Fibroblast of pulmonary artery (primary cell): ENCODE measurements at regions not wholly inside any gene's neighbourhood (a gene's known extent, or its start where the extent isn't known, plus 50 kb on each side); places are given as distances from the start of the nearest gene placed in this dataset.
A peak's percentile ranks its signal among the peaks of the same experiment; 100 is the strongest.

ENCODE experiments used
- DNase-seq: peaks from one replicate; pipeline ENCODE4 v3.0.0-alpha.2; 2010; ENCODE audit warnings: low read depth
- H3K4me3 ChIP-seq: replicated peaks from 2 replicates; pipeline ENCODE4 v1.5.1; 2011; ENCODE audit warnings: low read depth, mild to moderate bottlenecking, control low read depth, low read length, moderate library complexity
- TF ChIP-seq, protein P1 (sequence below): IDR thresholded peaks from 2 replicates; pipeline ENCODE4 v1.5.1; 2011; ENCODE audit warnings: mild to moderate bottlenecking, control low read depth, low read length, inconsistent platforms; ENCODE audit errors: missing control alignments

DNA sequence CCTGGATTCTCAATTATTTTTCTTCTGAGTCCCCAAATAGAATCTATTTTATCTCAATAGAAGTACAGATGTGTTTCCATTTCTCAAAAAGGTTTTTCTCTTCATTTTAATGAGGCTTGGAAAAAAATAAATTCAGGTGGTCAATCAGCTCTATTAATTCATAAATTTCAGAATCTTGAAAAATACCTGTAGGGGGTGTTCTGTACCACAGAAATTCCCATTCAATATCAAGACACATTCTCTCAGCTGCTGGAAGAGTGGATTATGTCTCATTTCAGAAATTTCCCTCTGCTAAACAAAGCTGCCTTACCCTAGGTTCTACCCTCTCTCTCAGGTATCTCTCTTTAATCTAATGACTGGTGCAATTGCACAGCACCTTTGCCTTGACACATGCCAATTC lies 1121.2 kb downstream of the SI start:
- no peak overlapping the region for H3K4me3 ChIP-seq
- TF ChIP-seq, protein P1, sequence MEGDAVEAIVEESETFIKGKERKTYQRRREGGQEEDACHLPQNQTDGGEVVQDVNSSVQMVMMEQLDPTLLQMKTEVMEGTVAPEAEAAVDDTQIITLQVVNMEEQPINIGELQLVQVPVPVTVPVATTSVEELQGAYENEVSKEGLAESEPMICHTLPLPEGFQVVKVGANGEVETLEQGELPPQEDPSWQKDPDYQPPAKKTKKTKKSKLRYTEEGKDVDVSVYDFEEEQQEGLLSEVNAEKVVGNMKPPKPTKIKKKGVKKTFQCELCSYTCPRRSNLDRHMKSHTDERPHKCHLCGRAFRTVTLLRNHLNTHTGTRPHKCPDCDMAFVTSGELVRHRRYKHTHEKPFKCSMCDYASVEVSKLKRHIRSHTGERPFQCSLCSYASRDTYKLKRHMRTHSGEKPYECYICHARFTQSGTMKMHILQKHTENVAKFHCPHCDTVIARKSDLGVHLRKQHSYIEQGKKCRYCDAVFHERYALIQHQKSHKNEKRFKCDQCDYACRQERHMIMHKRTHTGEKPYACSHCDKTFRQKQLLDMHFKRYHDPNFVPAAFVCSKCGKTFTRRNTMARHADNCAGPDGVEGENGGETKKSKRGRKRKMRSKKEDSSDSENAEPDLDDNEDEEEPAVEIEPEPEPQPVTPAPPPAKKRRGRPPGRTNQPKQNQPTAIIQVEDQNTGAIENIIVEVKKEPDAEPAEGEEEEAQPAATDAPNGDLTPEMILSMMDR = no peak
- no peak for DNase-seq

DNA sequence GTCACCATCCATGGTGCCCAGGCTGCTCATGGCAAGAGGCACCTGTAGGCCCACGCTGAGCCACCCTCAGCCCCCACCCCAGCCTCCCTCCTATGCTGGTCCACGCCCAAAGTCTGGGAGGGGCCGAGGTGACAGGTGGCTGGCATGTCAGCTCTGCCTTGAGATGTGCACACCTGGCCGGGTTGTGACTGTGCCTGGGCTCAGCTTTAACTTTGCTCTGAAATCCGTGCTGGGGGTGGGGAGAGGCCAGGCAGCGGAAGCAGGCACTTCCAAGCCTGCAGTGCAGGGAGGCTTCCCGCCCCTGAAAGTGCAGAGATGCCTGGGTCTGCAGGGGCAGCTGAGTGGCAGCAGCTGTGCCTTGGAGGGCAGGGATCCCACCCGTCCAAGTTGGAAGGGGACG lies 1124.8 kb downstream of the SI start:
- TF ChIP-seq, protein P1 = no peak
- H3K4me3 ChIP-seq = no peak overlapping the region

DNA sequence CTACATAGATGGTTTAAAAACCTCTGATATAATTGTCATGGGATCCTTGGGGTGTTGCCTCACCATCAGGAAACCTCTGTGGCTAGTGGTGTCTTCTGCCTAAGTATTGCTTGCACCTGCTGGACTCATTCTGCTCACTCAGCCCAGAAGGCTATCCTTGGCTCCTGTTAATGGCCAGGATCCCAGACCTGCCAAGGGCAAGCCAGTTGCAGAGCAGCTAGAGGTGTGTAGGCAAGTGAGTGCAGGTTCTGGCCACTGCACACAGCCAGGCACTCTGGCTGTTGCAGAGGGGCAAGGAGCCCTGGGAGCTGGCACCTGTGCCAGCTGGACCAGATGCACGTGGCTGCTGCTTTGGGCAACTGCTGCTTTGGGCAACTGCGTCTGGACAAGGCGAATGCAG lies 1125.8 kb downstream of the SI start:
- TF ChIP-seq, protein P1 = no peak
- DNase-seq = no peak
- no peak overlapping the region for H3K4me3 ChIP-seq

More for the DNA sequence above, 1124.8 kb downstream of the SI start:
- no peak for DNase-seq

DNA sequence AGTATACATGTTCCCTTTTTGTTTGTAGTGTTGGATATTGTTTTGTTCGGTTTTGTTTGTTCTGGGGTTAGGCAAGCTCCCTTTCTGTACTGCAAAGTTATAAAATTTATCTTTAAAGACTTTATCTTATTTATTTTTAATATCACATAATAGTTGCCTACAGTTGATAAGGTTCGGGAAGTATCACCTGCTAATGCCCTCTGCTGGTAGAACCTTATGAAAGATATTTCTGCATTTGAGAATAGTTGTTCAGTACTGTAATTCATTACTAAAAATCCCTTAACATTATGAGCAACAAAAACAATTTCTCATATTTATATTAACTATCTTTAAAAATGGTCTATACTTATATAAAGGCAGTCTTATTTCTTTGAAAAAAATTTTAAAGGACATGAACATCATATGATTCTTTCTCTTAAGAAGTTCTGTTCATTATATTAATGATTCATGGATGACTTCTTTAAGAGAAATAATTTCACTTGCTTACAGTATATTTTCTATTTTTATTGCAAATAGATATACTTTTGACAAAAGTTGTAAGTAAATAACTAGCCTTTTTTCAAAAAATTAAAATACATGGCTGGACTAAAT lies 1126.8 kb downstream of the SI start:
- TF ChIP-seq, protein P1 = no peak
- H3K4me3 ChIP-seq = no peak overlapping the region
- no peak for DNase-seq

DNA sequence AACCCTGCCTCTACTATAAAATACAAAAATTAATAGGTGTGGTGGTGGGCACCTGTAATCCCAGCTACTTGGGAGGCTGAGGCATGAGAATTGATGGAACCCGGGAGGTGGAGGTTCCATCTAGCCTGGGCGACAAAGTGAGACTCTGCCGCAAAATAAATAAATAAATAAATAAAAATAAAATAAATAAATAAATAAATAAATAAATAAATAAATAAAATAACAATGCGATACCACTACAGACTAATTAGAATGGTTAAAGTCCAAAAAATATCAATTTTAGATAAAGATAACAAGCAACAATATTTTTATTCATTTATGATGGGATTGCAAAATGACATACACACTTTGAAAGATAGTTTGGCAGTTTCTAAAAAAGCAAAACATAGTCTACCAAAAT lies 1131.5 kb downstream of the SI start:
- no peak for DNase-seq
- TF ChIP-seq, protein P1 = no peak
- no peak overlapping the region for H3K4me3 ChIP-seq

DNA sequence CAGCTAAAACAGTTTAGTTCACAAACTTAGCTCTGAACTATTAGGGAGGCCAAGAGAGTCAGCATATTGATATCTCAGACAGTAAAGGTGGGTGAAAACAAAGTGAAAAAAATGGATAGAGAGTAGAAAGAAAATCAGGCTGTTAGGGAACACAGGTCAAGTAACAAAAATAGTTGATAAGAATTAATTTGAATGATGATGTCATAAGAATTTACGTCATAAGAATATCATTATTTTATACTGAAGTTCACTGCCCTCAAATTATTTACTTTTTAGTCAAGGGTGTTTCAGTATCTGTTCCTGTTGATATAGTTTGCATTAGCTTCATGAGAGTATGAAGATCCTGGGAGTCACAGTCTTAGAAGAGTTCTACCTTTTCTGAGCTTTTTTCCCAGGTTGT lies 1134.6 kb downstream of the SI start:
- TF ChIP-seq, protein P1 = no peak
- H3K4me3 ChIP-seq = no peak overlapping the region
- no peak for DNase-seq

DNA sequence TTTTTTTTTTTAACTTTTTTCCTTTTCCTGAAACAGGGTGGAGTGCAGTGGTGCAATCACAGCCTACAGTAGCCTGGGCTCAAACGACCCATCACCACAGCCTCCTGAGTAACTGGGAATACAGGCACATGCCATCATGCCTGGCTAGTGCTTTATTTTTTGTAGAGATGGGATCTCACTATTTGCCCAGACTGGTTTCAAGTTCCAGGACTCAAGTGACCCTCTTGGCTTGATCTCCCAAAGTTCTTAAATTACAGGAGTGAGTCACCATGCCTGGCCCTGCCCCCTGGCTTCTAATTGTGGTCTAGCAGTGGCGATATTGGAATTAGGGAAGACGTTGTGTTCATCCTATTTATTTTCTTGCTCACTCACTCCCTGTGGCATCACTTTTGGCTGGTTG lies 1138.4 kb downstream of the SI start:
- DNase-seq = peak; percentile 2
- no peak overlapping the region for H3K4me3 ChIP-seq
- TF ChIP-seq, protein P1 = no peak
